ENCODE measurements at regions not wholly inside any gene's neighbourhood (a gene's known extent, or its start where the extent isn't known, plus 50 kb on each side); places are given as distances from the start of the nearest gene placed in this dataset.

DNA sequence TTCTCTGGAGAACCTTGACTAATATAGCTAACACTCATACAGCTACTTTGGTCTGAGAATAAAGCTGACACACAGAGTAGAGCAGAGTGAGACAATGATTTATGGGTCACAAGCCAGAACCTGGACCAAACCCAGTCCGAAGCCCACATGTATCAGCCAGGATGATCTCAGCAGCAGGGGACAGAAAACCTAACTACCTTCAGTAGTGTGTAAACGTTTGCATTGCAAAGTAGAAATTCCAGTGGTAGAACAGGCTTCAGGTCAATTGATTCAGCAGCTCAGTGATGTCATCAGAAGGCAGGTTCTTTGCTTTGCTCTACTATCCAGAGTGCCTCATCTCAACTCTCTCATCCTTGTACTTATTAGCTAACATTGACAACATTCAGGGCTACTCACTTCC is 62.5 kb upstream of the PALS2 start:
- 45 to 51% methylated on average over 2 of the region's 2 CpGs for WGBS, 2 donors
- intact Hi-C loops (cut with DNase I) = no loop called here
- no peak overlapping the region for H3K27ac ChIP-seq
- no peaks in the 10 kb centered on the region for H3K4me1 ChIP-seq
- no peaks in the 10 kb centered on the region for H3K27me3 ChIP-seq
- H3K4me3 ChIP-seq = no peak overlapping the region
- H3K36me3 ChIP-seq = no peaks in the 10 kb centered on the region
- ATAC-seq = no peak
- DNase-seq = no peak
- no peak for TF ChIP-seq CTCF (IDR thresholded peaks at IDR 0.05)
- peaks cover 0 to 1% (median 0%) of the 10 kb centered on the region in 11 donors for H3K9me3 ChIP-seq

DNA sequence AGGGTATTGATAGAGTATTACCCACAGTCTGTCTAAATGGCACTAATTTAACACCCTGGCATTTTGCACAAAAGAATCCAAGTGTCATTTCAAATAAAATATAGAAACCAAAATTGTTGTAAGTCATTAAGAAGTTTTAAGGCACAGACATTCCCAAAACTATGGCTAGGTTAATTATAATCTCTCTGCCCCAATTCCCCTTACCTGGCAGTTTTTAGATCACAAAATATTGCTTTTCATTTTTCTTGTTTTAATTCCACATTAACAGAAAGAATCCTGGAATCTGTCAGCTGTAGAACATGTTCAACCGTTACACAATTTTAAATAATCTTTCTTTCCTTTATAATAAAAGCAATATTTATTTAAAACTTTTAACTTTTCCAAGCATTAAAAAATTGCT is 56.1 kb upstream of the PALS2 start:
- no peaks in the 10 kb centered on the region for H3K4me1 ChIP-seq
- peaks cover 0 to 9% (median 0%) of the 10 kb centered on the region in 7 donors for H3K27me3 ChIP-seq
- WGBS, 2 donors = 85 to 89% methylated on average over 1 of the region's 1 CpG
- TF ChIP-seq CTCF (IDR thresholded peaks at IDR 0.05) = no peak
- no peak overlapping the region for H3K27ac ChIP-seq
- intact Hi-C loops (cut with DNase I) = no loop called here
- no peaks in the 10 kb centered on the region for H3K36me3 ChIP-seq
- ATAC-seq (no peak), DNase-seq (no peak)
- no peak overlapping the region for H3K4me3 ChIP-seq
- H3K9me3 ChIP-seq = peaks cover 0 to 4% (median 0%) of the 10 kb centered on the region in 11 donors

GRCh38 chr7:24521917-24522623 is 51.2 kb upstream of the PALS2 start:
- Histone ChIP-seq H3K27ac (no peak overlapping the region), H3K4me3 (no peak overlapping the region), H3K27me3 (peaks cover 0 to 9% (median 0%) of the 10 kb centered on the region in 7 donors), H3K36me3 (no peaks in the 10 kb centered on the region), H3K9me3 (no peaks in the 10 kb centered on the region), H3K4me1 (no peaks in the 10 kb centered on the region)
- WGBS, 2 donors = 34 to 53% methylated on average over 2 of the region's 2 CpGs
- TF ChIP-seq CTCF (IDR thresholded peaks at IDR 0.05) = no peak
- intact Hi-C loops (cut with DNase I) = no loop called here
- ATAC-seq (no peak), DNase-seq (no peak)
